RPMI7951 (cell line): ENCODE measurements at regions not wholly inside any gene's neighbourhood (a gene's known extent, or its start where the extent isn't known, plus 50 kb on each side); places are given as distances from the start of the nearest gene placed in this dataset.

Experiments
- DNase-seq: peaks from one replicate; pipeline ENCODE4 v3.0.0-alpha.2; 2012; ENCODE audit warnings: low read depth

DNA sequence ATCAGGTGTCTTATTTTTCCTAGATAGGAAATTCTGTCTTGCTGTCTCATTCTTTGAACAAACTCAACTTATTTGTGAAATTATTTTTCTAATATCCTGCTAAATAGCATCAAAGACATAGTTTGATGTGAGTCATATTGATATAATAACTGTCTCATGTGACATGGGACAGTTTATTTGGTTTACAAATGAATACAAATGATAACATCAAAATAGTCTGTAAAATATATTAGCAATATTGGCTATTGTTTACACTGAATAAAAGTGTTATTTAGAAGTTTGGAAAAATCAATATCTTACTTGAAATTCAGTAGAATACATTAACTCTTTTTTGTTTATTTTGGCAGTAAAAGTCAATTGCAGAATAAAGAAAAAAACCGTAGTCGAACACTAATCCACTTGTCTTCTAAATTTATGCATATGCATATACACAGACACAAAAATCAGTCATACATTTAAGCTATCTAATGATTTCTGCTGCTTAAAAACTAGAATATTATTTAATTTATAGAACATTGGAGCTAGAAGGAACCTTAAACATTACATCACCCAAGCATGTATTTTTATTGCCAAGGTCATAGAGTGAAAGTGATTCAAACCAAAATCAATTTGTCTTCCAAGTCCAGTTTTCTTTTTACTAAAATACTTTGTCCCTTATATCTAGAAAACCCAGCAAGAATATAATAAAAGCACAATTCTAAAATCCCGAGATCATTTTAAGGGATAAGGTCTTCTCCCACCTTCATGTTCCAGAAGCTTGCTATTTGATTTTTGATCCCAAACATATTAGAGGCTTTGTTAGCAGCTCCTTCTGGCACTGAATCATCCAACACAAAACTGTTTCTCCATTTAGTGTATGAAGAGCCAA, 776.5 kb upstream of the SLITRK1 start:
- DNase-seq: no peak

DNA sequence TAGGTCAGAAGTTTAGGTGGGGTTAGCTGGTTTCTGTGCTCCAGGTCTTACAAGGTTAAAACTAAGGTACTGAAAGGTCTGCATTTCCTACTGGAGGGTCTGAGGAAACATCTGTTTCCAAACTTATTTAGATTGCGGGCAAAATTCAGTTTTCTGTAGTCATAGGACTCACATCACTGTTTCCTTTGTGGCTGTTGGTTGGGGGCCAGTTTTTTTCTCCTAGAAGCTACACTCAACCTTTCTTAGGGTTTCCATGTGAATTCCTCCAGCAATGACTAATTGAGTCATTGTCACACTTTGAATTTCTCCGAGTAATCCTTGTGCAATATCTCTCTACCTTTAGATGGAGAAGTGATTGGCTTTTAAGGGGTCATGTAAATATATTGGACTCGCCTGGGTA, 773.4 kb upstream of the SLITRK1 start:
- peak; percentile 60 for DNase-seq

DNA sequence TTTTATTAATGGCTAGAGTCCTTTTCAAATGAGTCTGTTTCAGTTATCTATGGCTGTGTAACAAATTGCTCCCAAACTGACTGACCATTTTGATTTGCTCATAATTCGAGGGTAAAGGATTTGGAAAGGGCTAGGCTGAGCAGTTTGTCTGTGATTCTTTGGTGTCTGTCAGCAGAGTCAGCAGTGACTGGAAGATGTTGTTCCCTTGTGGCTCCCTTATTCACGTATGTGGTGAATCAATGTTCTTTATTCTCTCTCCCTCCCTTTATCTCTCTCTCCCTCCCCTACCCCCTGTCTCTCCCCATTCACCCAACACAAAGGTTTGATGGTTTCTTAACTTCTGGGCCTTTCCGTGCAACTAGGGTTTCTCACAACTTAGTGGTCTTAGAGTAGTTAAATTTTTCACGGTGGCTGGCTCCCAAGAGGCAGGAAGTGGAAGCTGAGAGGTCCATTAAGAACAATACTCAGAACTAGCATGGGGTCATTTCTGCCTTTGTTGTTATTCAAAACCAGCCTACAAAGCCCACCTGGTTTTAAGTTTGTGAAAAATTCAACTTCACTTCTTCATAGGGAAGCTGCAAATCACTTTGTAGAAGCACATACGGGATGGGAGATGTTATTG, 772.5 kb upstream of the SLITRK1 start:
- DNase-seq: no peak

DNA sequence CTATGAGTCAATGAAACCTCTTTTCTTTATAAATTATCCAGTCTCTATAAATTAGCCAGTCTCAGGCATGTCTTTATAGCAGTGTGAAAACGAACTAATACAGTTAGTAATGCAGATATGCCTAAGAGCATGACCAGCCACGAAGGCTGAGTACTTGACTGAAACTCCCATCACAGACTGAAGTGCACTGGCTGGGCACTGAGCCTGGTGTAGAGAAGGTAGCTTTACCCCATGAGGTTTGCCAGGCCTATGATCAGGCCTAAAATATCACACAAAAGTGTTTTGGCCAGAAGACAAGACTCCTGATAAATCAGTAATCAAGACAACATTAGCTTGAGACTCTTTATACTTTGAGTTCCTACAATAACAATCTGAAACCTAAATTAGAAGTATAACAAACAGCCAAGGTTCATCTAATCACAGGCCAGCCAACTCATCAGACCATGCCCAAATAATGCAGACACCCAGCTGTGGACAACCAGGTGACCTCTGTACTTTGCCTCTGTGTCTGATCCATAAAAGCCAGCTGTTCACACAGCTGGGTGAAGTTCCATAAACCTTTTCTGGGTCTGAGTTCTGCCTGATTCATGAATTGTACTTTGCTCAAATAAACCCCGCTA, 771.8 kb upstream of the SLITRK1 start:
- no peak for DNase-seq

DNA sequence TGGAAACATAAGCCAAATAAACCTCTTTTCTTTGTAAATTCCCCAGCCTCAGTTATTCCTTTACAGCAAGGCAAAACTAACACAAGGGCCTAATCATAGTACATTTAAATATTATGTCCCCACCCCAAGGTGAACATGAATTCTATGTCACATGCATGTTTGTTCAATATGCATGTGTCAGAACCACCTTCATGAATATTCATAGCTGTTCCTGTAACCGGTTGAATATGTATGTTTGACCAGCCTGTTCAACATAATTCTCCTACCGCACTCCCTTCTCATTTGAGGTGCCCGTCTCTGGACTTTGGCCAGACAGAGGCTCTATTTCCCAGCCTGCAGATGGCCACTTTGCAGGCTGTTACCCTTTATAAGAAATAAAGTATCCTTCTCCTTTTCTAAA, 769.4 kb upstream of the SLITRK1 start:
- DNase-seq: no peak

DNA sequence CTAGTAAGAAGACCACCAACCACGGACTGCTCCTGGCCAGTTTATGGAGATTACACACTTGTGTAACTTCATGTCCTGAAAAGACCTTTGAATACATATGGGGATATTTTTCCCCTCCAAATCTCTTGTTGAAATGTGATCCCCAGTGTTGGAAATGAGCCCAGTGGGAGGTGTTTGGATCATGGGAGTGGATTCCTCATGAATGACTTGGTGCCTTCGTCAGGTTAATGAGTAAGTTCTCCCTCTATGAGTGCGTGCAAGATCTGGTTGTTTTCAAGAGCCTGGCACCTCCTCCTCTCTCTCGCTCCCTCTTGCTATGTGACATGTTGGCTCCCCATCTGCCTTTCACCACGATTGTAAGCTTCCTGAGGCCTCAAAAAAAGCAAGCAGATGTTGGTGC, 769.0 kb upstream of the SLITRK1 start:
- DNase-seq: peak; percentile 79

DNA sequence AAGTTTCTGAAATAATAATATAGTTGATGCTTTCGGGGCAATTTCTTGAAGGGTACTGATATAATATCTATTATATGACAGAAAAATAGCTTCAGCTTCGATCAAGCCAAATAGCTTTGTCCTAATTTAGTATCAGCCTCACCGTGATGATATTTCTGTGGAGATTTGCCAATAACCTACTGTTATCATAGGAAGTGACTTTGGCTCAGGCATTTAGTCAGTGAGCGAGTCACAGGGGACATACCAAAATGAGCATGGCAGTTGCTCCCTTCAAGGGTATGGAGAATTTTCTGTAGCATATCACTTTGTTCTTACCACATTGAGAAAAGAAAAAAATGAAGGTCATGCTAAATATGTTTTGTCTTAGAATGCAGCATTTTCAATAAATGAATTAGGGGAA, 767.6 kb upstream of the SLITRK1 start:
- peak; percentile 13 for DNase-seq

DNA sequence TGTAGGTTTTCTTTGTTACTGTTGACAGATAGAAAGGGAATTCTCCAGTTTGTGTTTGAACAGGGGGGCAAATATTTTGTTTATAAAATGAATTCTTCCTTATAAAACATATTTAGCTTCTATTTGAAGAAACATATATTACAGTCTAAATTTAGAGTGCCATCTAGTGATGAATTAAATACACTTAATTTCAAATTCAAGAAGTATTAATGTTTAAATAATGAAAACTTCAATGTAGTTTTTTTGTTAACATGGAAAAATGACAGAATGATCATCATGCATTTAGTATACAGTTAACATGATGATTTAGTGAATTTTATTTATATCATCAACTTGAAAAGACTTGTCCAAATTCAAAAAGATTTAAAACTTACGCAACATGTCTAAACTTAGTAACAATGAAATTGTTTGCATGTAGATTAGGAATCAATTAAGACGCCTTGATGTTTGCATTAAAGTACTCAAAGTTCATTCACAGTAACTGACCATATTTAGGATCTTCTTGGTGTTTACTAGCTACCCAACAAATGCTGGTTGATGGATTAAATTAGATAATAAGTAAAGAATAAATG, 765.9 kb upstream of the SLITRK1 start:
- DNase-seq: no peak

DNA sequence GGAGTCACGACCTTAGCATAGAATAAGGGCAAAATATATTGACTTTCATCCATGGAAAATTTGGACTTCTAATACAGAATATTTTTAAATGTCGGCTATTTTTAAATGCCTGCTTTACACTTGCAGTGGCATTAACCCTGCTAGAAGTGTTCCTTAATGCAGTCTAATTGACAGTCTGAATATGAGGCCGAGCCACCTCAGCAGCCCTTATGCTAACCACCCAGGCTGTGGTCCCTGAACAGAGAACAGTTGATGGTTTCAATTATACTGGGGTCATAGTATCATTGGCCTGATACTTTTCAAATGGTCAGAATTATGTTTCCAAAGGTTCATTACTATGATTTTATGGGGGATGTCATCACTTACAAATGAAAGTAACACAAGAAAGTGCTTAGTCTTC, 764.7 kb upstream of the SLITRK1 start:
- DNase-seq: no peak

DNA sequence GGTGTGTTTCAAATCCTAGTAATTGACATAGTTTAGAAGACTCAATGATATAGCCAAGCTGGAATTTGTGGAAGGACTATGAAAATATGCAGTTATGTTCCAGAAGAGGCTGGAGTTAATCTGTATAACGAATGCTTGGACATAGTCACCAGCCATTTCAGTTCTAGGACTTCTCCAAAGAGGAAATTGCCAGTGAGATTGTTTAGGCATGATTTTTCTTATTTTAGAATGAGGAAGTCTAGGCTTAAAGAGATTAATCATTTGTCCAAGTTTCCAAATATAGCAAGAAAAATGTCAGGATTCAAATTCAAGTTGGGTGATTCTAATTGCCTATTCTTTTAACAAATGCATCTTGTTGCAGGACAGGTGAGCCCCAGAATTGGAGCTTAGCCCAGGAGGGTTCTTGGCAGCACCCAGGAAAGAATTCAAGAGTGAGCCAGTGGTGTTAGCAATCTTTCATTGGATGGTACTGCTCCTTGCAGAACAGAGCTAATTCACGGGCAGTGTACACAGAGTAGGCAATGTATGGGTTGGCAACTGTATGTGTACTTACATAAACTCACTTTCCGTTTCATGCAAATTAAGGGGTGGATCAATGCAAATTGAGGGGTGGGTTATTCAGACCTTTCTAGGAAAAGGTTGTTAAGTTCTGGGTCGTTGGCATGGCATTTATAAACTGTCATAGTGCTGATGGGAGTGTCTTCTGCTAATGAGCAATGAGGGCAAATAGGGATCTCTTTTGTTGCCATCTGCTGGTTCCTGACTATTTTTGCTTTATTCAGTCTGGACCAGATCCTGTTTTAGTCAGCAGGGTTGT, 763.1 kb upstream of the SLITRK1 start:
- no peak for DNase-seq

DNA sequence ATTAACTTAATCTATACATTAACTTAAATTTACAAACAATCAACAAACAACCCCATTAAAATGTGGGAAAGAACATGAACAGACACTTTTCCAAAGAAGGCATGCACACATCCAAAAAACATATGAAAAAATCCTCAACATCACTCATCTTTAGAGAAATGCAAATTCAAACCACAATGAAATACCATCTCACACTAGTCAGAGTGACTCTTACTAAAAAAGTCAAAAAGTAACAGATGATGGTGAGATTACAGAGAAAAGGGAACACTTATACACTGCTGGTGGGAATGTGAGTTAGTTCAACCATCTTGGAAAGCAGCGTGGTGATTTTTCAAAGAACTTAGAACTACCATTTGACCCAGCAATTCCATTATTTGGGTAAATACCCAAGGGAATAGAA, 759.2 kb upstream of the SLITRK1 start:
- no peak for DNase-seq

DNA sequence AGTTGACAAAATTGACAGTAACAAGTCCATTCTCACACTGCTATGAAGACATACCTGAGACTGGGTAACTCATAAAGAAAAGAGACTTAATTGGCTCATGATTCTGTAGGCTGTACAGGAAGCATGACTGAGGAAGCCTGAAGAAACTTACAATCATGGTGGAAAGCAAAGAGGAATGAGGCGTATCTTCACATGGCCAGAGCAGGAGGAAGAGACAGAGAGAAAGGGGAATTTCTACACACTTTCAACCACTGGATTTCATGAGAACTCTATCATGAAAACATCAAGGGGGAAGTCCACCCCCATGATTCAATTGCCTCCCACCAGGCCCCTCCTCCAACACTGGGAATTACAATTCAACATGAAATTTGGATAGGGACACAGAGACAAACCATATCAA, 758.4 kb upstream of the SLITRK1 start:
- no peak for DNase-seq

DNA sequence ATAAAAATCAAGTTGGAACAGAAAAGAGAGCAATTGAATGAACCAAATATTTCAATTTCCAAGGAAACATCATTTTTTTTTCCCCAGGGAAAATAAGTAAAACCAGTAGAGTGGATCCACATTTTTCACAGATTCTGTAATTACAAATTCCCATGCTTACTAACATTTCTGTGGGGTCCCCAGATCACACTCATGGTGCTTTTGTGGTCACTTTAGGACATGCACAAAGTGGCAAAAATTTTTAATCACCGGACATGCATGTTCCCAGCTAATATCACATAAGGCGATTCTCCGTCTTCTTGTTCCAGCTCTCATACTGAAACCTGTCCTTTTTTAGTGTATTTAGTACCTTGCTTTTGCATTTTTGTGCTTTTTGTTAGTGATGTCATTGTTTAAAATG, 748.2 kb upstream of the SLITRK1 start:
- DNase-seq: no peak

DNA sequence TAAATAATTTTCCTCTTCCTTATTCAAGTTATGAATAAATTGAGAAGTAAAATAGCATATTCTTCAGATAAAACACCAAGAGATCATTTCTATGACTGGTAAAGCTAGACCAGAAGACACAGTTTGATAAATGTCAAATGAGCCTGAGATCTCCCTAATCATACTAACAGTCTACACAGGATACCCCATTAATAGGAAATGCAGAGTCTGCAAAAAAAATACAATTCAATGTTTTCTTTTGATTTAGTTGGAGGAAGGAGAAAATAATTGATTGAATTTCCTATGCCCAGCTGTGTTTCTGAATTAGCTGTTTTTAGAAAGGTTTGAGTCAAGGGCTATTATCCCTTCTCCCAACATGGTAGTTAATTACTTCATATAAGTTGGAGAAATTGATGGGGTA, 734.6 kb upstream of the SLITRK1 start:
- DNase-seq: no peak

DNA sequence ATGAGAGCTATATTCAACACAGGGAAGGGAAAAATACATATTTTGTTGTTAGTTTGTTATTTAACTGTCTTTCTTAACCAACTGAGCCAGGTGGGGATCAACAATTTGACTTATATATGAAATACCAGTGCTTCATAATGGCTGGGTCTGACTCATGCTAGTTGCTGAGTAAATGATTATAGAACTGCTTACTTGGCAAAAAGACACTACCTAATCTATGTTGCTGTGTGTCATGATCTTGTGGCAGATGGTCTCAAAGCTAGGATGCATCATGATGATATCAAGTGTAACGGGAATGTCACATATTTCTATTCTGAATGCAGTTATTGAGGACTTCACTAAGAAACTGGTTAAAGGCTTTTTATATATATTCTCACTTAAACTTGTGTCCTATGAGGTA, 727.4 kb upstream of the SLITRK1 start:
- DNase-seq: peak; percentile 14

DNA sequence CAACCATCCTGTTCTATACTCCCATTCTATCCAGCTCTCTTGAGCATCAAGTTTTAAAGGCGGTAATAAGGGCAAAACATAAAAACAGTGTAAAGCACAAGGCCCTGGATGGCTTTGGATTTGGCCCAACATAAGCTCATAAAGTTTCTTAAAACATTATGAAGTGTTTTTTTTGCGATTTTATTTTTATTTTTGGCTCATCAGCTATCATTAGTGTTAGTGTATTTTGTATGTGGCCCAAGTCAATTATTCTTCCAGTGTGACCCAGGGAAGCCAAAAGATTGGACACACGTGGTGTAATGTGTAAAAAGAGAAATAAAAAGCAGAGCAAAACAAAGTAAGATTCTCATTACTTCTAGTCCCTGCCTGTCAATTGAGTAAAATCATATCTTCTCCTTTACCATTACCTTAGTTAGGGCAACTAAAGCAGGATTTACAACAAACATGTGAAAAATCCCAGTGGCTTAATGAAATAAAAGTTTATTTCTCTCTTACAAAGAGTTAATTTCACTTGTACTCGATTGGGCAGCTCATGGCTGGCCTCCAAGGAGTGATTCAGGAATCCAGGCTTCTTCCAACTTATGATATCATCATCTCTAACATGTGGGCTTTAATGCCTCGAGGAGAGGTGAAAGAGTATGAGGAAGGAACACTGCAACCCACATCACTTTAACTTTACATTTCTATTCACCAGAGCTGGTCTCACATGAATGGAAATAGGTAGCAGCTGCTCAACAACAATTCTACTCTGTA, 725.2 kb upstream of the SLITRK1 start:
- peak; percentile 27 for DNase-seq

DNA sequence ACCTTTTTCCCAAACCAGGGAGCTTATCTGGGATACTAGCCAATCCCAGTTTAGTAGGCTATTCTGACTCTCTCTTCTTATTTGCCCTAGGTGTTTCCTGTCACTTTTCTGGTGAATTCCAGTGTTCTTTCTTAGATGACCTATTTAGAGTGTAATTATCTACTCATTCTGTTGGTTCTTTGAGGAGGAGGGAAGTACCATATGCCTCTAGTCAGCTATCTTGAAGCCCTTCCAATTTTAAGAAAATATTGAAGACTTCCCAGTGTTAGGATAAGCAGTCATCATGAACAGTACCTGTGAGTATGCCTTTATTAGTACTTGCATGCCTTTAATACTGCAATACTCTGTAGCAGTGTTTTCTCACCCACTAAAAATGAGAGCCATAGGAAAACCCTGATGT, 724.3 kb upstream of the SLITRK1 start:
- no peak for DNase-seq

DNA sequence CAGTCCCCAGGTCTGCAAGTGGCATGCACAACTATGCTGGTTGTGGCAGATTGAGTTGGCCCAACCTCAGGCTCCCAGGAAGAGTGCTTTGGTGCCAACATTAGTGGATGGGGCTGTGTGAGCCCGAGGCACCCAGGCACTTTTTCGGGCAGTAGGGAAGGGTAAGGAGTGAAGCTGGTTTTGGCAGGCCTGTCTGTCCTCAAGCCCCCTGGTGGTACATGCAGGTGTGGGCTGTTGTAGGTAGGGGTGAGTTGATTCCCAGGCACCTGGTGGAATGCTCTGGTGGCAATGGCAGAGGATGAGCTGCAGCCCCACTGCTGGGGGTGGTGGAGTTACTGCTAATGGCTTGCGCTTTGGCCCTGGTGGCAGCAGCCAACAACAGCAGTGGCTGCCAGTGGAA, 723.7 kb upstream of the SLITRK1 start:
- DNase-seq: no peak

DNA sequence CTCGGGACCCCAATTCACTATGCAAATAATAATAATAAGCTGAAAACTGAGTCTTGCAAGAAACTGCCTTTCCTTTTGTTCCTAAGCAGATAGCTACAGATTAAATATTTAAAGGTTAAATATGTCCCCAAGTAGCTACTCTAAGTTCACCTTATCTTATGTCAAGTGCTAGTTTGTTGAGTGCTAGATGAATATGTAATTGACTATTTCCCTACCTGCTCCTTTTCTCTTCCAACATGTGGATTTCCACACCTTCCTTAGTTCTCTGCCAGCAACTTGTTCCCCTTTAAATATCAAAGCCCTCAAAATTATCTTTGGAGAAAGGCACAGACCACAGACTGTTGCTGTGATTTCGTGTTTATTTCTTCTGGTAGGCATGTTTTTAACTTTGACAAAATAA, 709.2 kb upstream of the SLITRK1 start:
- no peak for DNase-seq

DNA sequence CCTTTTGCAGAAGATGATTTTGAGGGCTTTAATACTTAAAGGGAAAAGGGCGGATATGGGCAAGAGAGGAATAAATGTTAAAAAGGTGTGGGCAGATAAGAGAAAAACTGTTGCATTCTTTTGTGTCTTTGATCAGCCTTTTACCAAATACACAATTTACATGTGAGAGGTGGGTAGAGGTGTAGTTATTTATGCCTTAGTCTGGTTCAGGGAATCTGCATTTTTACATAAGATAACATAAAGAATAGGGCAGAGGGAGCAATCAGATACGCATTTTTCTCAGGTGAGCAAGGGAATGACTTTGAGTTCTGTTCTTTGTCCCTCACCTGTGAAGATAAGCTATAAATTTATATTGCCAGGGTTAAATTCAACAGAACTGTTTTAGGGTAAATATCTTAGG, 708.4 kb upstream of the SLITRK1 start:
- no peak for DNase-seq

DNA sequence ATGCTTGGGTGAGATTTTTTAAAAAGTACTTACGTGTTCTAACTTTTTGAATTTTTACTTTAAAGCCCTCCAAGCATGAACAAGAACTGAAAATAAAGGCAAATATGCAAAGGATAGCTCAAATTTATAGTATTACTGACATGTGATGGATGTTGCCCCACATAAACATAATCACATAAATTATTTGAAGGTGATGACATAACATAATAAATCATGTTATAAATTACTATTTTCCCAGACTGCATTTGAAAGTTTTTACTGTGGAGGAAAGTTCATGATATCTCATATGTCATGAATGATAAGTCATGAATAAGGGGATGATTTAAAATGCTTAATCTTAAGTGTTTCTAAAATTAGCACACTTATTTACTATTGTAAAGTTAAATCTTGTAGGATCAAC, 705.7 kb upstream of the SLITRK1 start:
- DNase-seq: no peak
